Endothelial cell of umbilical vein (primary cell): ENCODE measurements at regions not wholly inside any gene's neighbourhood (a gene's known extent, or its start where the extent isn't known, plus 50 kb on each side); places are given as distances from the start of the nearest gene placed in this dataset.

Source experiments
- BruUV-seq: library from RNA; stranded (reverse); fragments of 400-500 nt; replicated peaks from 2 replicates; lab custom pipeline; 2021; lab: Mats Ljungman, UMichigan
- CTCF ChIA-PET: fragments of 300-600, 350-600 bp; sonication (Branson Sonifier 250); formaldehyde crosslinking; loops from one replicate; lab custom pipeline; 2021; ENCODE audit warnings: antibody characterized with exemption, inconsistent platforms; lab: Charles Lee
- POLR2A ChIA-PET: fragments of 300-600, 350-600 bp; sonication (Branson Sonifier 250); formaldehyde crosslinking; loops from one replicate; lab custom pipeline; 2021; ENCODE audit warnings: antibody characterized with exemption, inconsistent platforms; lab: Charles Lee
- DNase-seq: peaks from one replicate; pipeline ENCODE4 v3.0.0-alpha.2; 2011; ENCODE audit warnings: low read depth, low spot score
- FAIRE-seq: peaks from 2 replicates; lab custom pipeline; 2011; peaks lifted over from hg19 to GRCh38; lab: Jason Lieb, UNC
- H2AFZ ChIP-seq: 2 replicates; pipeline ENCODE4 v1.6.0; 2012; ENCODE audit warnings: low read depth, low read length, control low read depth, inconsistent platforms
- H3K27ac ChIP-seq: 2 replicates; pipeline ENCODE4 v1.5.1; 2011; ENCODE audit warnings: low read depth, mild to moderate bottlenecking, control low read depth, low read length, moderate library complexity; ENCODE audit not compliant: insufficient read depth
- H3K27me3 ChIP-seq, 2 experiments: 2 replicates each; pipeline versions ENCODE4 v1.6.0 to v1.6.1; 2011; ENCODE audit warnings: low read length in 2 of 2, mixed read lengths in 1 of 2; ENCODE audit not compliant: control insufficient read depth in 2 of 2, insufficient read depth in 2 of 2
- H3K36me3 ChIP-seq, 2 experiments: 2 replicates in 1 of 2; 3 replicates in 1 of 2; pipeline ENCODE4 v1.5.1; 2011; ENCODE audit warnings: low read length in 2 of 2, mild to moderate bottlenecking in 1 of 2, moderate library complexity in 1 of 2; ENCODE audit not compliant: control insufficient read depth in 2 of 2, insufficient read depth in 2 of 2; ENCODE audit errors: extremely low read depth in 1 of 2
- H3K4me1 ChIP-seq: 3 replicates; pipeline ENCODE4 v1.5.1; 2011; ENCODE audit warnings: mild to moderate bottlenecking, low read length; ENCODE audit not compliant: control insufficient read depth, insufficient read depth; ENCODE audit errors: extremely low read depth
- H3K4me2 ChIP-seq: 2 replicates; pipeline ENCODE4 v1.6.1; 2011; ENCODE audit warnings: low read length, control low read depth, mixed read lengths; ENCODE audit not compliant: insufficient read depth
- H3K4me3 ChIP-seq, 3 experiments: fragments of 200-600 bp in 1 of 3; sonication (generic), shearing (Covaris generic) in 1 of 3; replicated peaks in 1 of 3; 2 replicates each; pipeline ENCODE4 v1.5.1; 2011 to 2016; ENCODE audit warnings: control low read depth in 3 of 3, low read length in 3 of 3, mild to moderate bottlenecking in 2 of 3, inconsistent platforms in 1 of 3, low read depth in 1 of 3, moderate library complexity in 1 of 3; ENCODE audit not compliant: insufficient read depth in 1 of 3
- H3K79me2 ChIP-seq: 2 replicates; pipeline ENCODE4 v1.6.0; 2012; ENCODE audit warnings: low read length, inconsistent platforms; ENCODE audit not compliant: control insufficient read depth, insufficient read depth
- H3K9ac ChIP-seq: replicated peaks from 2 replicates; pipeline ENCODE3; 2011; ENCODE audit warnings: low read length, control low read depth; ENCODE audit not compliant: insufficient read depth; ENCODE audit errors: extremely low read depth
- H3K9me1 ChIP-seq: replicated peaks from 3 replicates; pipeline ENCODE4 v1.6.0; 2011; ENCODE audit warnings: mild to moderate bottlenecking, low read length; ENCODE audit not compliant: control insufficient read depth, insufficient read depth; ENCODE audit errors: extremely low read depth
- H3K9me3 ChIP-seq: replicated peaks from 2 replicates; pipeline ENCODE4 v1.5.1; 2012; ENCODE audit warnings: low read length, inconsistent platforms; ENCODE audit not compliant: control insufficient read depth, insufficient read depth
- H4K20me1 ChIP-seq: replicated peaks from 2 replicates; pipeline ENCODE3; 2011; ENCODE audit warnings: mild to moderate bottlenecking, low read length; ENCODE audit not compliant: control insufficient read depth, insufficient read depth; ENCODE audit errors: extremely low read depth
- CTCF ChIP-seq, 2 donors: IDR thresholded peaks; 1 replicate in 1 of 2; 2 replicates in 1 of 2; pipeline ENCODE4 v1.5.1; 2011; ENCODE audit warnings: low read length in 2 of 2, mild to moderate bottlenecking in 2 of 2, moderate library complexity in 2 of 2, control low read depth in 1 of 2, inconsistent platforms in 1 of 2, low read depth in 1 of 2; ENCODE audit not compliant: insufficient read depth in 1 of 2; ENCODE audit errors: extremely low read depth in 1 of 2
- EZH2 ChIP-seq: IDR thresholded peaks from 2 replicates; pipeline ENCODE4 v1.6.1; 2012; ENCODE audit warnings: borderline replicate concordance, low read depth, mild to moderate bottlenecking, moderate library complexity, low read length, inconsistent platforms; ENCODE audit not compliant: severe bottlenecking
- FOS ChIP-seq: IDR thresholded peaks from 2 replicates; pipeline ENCODE4 v1.6.1; 2011; ENCODE audit warnings: mild to moderate bottlenecking, low read length, moderate library complexity, borderline replicate concordance; ENCODE audit not compliant: insufficient read depth
- GATA2 ChIP-seq: IDR thresholded peaks from 2 replicates; pipeline ENCODE4 v1.7.0; 2011; ENCODE audit warnings: low read depth, mild to moderate bottlenecking, moderate library complexity, mixed read lengths, low read length; ENCODE audit not compliant: insufficient read length, insufficient read depth
- JUN ChIP-seq: IDR thresholded peaks from 2 replicates; pipeline ENCODE4 v1.6.1; 2011; ENCODE audit warnings: borderline replicate concordance, low read depth; ENCODE audit not compliant: insufficient read length, insufficient read depth
- MAX ChIP-seq: IDR thresholded peaks from 2 replicates; pipeline ENCODE4 v1.6.1; 2011; ENCODE audit not compliant: insufficient read depth, insufficient read length
- MYC ChIP-seq: IDR thresholded peaks from one replicate; pipeline ENCODE4 v1.6.1; 2011; ENCODE audit warnings: mild to moderate bottlenecking, low read depth, low read length
- POLR2A ChIP-seq: IDR thresholded peaks from 2 replicates; pipeline ENCODE4 v1.6.1; 2012; ENCODE audit warnings: low read depth, mild to moderate bottlenecking, control low read depth, low read length
- POLR2AphosphoS5 ChIP-seq: IDR thresholded peaks from 2 replicates; pipeline ENCODE4 v1.6.1; 2012; ENCODE audit warnings: low read depth, mild to moderate bottlenecking, control low read depth, low read length, moderate library complexity; ENCODE audit not compliant: insufficient read depth
- dilution Hi-C: fragments of 300-500 bp; cut with MboI; formaldehyde crosslinking; loops from one replicate; pipeline ENCODE4 v1.15.0; 2019; ENCODE audit warnings: low sequenced_read_pairs; ENCODE audit not compliant: extremely low pct_ligation_motif_present
- intact Hi-C: fragments of 100-400 bp; cut with micrococcal nuclease; formaldehyde crosslinking; loops from one replicate; pipeline ENCODE4 v1.10.0; 2022

- peaks cover 19% of the 10 kb centered on the region for H3K4me1 ChIP-seq
- H3K4me2 ChIP-seq: no peak overlapping the region
- H3K27me3 ChIP-seq: peaks cover under 1 to 3% of the 10 kb centered on the region in 2 experiments
- H4K20me1 ChIP-seq: no peaks in the 10 kb centered on the region
- no peaks in the 10 kb centered on the region for H3K9me3 ChIP-seq
- H3K4me3 ChIP-seq: no peak overlapping the region
- H3K9ac ChIP-seq: no peak overlapping the region
- ChIA-PET POLR2A (no interaction called here), CTCF (interaction anchor here (1.2 to 2.1 kb wide), 4 partner anchors 10 to 21 kb away, joined by 4 to 6 read pairs (median 4); no protein-coding TSS in a partner anchor)
- BruUV-seq: no TSS peak
- no peak overlapping the region for H2AFZ ChIP-seq
- intact Hi-C loops: loop anchor here (5.0 kb wide), 2 partner anchors 154 to 286 kb away; no protein-coding TSS in a partner anchor
- no peak for TF ChIP-seq FOS
- TF ChIP-seq MAX: no peak
- TF ChIP-seq JUN: no peak
- no peak for TF ChIP-seq POLR2A
- no peak for TF ChIP-seq POLR2AphosphoS5
- TF ChIP-seq EZH2: no peak
- no peak for TF ChIP-seq MYC
- TF ChIP-seq CTCF (IDR thresholded peaks at IDR 0.05; ENCODE audit: extremely low read depth in 1 of 2, insufficient read depth in 1 of 2, low read depth in 1 of 2, low read length in 2 of 2): no peak
- no peak for TF ChIP-seq GATA2
- no peaks in the 10 kb centered on the region for H3K9me1 ChIP-seq
- dilution Hi-C loops: no loop called here
- no peaks in the 10 kb centered on the region for H3K36me3 ChIP-seq
- FAIRE-seq: no peak
- no peak for DNase-seq
- no peaks in the 10 kb centered on the region for H3K79me2 ChIP-seq
- no peak overlapping the region for H3K27ac ChIP-seq
Observed at GRCh38 chr3:115503394-115503793, 119.9 kb upstream of the GAP43 start.
